Fibroblast of skin of scalp (primary cell): ENCODE measurements at regions not wholly inside any gene's neighbourhood (a gene's known extent, or its start where the extent isn't known, plus 50 kb on each side); places are given as distances from the start of the nearest gene placed in this dataset.
A peak's percentile ranks its signal among the peaks of the same experiment; 100 is the strongest.
"Not testable (repeated sequence)": the region's sequence is repeated elsewhere in the genome, so short reads cannot be mapped to it uniquely, and the experiment has no call there.

Experiments used
- DNase-seq: peaks from one replicate; pipeline ENCODE4 v3.0.0-alpha.2; 2013

- DNase-seq: no peak
Measured at GRCh38 chr12:124706363-124706762, 139.0 kb upstream of the NCOR2 start.

- no peak for DNase-seq
Measured at GRCh38 chr12:124705545-124706138, 138.2 kb upstream of the NCOR2 start.

GRCh38 chr12:124704619-124705018 is 137.2 kb upstream of the NCOR2 start:
- no peak for DNase-seq

GRCh38 chr12:124703856-124704255 is 136.4 kb upstream of the NCOR2 start:
- DNase-seq: no peak

- DNase-seq: no peak
Measured at GRCh38 chr12:124702736-124703135, 135.3 kb upstream of the NCOR2 start.

- DNase-seq: peak; percentile 79
Measured at GRCh38 chr12:124700810-124701592, 133.6 kb upstream of the NCOR2 start.

- DNase-seq: no peak
Measured at GRCh38 chr12:124699909-124700308, 132.5 kb upstream of the NCOR2 start.

GRCh38 chr12:124698998-124699305 is 131.5 kb upstream of the NCOR2 start:
- no peak for DNase-seq

GRCh38 chr12:124698211-124698997 is 131.0 kb upstream of the NCOR2 start:
- peak; percentile 80 for DNase-seq

GRCh38 chr12:124697722-124698121 is 130.3 kb upstream of the NCOR2 start:
- not testable (repeated sequence) for DNase-seq

GRCh38 chr12:124696693-124697476 is 129.5 kb upstream of the NCOR2 start:
- DNase-seq: no peak

- no peak for DNase-seq
Measured at GRCh38 chr12:124695861-124696260, 128.4 kb upstream of the NCOR2 start.

- no peak for DNase-seq
Measured at GRCh38 chr12:124694846-124695497, 127.6 kb upstream of the NCOR2 start.

GRCh38 chr12:124694250-124694649 is 126.8 kb upstream of the NCOR2 start:
- DNase-seq: no peak

GRCh38 chr12:124693111-124693723 is 125.8 kb upstream of the NCOR2 start:
- DNase-seq: no peak

GRCh38 chr12:124692443-124692842 is 125.0 kb upstream of the NCOR2 start:
- DNase-seq: no peak

- DNase-seq: no peak
Measured at GRCh38 chr12:124691429-124691828, 124.0 kb upstream of the NCOR2 start.

GRCh38 chr12:124689631-124690030 is 122.2 kb upstream of the NCOR2 start:
- DNase-seq: no peak

GRCh38 chr12:124688356-124688992 is 121.1 kb upstream of the NCOR2 start:
- DNase-seq: no peak

GRCh38 chr12:124687917-124688316 is 120.5 kb upstream of the NCOR2 start:
- peak; percentile 52 for DNase-seq

- no peak for DNase-seq
Measured at GRCh38 chr12:124687174-124687902, 119.9 kb upstream of the NCOR2 start.
